GM18508 (cell line): ENCODE measurements at regions not wholly inside any gene's neighbourhood (a gene's known extent, or its start where the extent isn't known, plus 50 kb on each side); places are given as distances from the start of the nearest gene placed in this dataset.

Experiments used
- ATAC-seq: cut with Tn5 transposase; IDR thresholded peaks from one replicate; pipeline ENCODE4 v1.9.1; 2021; ENCODE audit warnings: moderate number of reproducible peaks; ENCODE audit not compliant: insufficient read depth, unreplicated experiment

DNA sequence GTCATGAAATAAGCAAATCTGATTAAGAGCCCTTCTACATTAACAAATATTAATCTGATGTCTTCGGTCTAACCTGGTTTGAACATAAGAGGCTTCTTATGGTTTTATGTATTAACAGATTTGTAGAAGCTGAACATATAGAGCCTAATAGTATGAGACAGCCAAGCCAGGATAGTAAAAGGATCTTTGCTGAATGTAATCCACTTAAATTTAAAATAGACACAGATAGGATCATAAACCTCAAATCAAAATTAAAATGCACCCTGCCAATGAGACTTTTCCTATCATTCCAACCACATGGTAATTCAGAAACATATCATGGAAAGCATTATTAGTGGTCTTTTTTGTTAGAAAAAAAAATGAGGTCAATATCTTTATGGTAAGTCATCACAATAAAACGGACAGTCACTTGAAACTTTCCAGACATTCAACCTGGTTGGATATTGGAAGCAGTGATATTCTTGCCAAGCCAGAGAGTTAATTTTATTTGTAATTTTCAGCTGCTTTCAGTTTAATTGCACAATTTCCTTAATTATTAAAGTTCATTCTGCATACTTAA is 606.9 kb upstream of the SALL1 start:
- ATAC-seq = no peak

GRCh38 chr16:51757505-51757904 is 606.4 kb upstream of the SALL1 start:
- no peak for ATAC-seq

DNA sequence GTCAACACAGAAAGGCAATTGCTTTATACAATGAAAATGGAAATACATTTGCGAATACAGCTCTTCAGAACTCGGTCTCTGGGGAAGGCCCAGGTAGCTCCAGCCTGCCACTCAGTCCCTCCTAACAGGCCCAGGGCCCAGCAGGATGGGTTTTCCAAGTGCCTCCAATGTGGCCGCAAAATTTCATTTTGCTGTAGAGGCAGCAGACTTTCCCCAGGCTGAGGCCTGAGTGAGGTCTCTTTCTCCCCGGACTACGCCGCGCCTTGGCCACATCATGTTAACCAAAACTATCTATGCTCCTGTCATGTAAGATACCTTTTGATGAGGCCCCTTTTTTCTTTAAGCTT is 606.0 kb upstream of the SALL1 start:
- ATAC-seq = no peak

GRCh38 chr16:51756447-51757123 is 605.5 kb upstream of the SALL1 start:
- no peak for ATAC-seq

DNA sequence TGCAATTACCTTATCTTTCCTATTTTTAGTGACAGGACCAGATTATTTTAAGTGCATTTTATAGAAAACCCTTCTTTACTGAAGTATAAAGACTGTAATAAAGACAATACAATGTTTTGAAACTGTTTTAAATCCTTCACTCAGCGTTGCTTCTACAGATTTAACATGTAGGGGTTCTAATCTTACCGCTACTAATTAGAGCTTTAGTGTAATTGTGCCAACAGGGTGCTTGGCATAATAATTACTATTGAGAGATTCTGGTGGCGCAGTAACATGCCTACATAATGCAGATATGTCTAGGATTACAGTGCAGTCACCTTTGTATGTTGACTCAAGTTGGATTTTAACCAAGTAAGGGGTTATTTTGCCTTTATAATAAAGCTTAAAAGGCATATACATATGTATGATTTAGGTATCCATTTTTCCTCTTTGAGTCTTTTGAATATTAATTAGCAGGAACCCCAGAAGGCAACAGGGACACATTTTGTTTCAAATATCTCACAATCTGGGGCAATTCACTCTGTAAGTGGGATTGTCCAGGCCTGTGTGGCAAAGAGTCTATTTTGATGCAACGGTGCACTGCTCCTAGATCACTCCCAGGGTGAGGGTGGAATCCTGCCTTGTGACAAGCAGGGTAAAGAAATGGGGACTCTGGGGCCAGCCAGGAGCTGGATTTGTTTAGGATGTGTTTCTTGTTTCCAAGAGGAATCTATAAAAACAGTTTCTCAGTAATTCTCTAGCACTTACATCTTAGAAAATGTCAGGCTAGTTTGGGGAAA is 604.7 kb upstream of the SALL1 start:
- ATAC-seq = no peak

- ATAC-seq = no peak
These were observed 604.0 kb upstream of the SALL1 start for GRCh38 chr16:51755039-51755501.

DNA sequence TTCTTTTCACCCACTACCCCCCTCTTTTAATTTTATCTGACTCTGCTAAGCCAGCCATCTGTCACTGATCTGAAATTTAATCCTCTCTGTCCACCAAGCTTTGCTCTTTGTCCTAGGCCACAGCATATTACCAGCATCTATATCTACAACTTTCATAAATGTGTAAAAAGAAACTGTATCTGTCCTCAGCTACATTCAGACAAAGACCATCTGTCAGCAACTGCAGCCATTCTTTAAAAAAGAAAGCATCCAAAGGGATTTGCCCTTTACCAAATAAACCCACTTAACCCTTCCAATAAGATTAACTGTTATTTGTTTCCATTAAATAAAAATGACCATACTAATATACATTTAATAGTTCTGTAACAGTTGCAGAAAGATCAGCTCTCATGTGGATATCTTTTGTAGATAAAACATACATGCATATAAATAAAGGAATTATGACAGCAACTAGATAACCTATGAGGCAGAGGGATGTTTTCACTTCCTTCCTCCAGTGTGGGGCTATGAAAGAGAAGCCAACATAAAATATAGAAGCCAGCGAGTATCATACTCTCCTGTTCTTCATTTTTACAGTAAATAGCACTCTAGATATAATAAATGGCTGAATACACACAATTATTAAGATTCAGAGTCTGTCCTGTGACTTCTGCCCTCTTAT is 602.5 kb upstream of the SALL1 start:
- ATAC-seq = no peak

DNA sequence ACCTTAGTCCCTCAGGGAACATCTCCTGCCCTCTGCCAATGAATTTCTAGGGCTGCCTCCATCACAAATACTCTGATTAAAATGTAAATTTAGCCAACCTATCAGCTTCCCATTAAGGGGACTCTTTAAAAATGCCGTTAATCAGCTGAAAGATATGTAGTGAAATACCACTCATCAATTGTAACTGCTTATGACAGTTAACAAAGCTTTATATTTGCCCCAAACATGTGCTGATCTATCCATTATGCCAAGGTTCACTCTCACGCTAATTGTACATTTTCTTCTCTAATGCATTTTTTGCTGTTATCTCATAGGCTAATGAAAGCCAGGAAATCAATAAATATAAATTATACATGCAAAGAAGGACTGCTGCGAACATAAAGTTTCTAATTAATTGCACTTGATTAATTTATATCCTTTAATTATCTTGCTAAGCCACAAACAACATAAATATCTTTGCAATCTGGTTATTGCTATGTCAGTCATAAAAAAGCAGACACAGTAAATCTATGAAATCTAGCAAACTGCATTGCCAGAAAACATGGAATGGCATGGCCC is 601.4 kb upstream of the SALL1 start:
- no peak for ATAC-seq

GRCh38 chr16:51747329-51747728 is 596.3 kb upstream of the SALL1 start:
- ATAC-seq = no peak

DNA sequence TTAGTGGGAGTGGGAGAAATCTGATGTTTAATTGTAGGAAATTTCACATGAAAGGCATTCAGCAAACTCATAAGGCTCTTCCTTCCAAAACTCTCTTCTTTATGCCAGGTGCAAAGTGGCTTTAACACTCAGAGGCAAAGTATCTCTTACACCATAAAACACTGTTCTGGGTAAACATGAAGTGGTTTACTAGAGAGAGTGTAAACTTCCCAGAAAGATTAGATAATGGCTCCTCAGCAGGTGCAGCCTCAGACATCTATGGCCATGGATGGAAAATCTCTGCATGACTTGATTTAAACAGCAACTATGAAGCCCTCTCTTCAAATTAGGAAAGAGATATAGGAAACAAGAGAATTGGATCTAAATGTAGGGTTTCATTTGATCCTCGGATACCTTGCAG is 583.1 kb upstream of the SALL1 start:
- ATAC-seq = no peak

- ATAC-seq = no peak
These were observed 582.1 kb upstream of the SALL1 start for GRCh38 chr16:51733181-51733580.

DNA sequence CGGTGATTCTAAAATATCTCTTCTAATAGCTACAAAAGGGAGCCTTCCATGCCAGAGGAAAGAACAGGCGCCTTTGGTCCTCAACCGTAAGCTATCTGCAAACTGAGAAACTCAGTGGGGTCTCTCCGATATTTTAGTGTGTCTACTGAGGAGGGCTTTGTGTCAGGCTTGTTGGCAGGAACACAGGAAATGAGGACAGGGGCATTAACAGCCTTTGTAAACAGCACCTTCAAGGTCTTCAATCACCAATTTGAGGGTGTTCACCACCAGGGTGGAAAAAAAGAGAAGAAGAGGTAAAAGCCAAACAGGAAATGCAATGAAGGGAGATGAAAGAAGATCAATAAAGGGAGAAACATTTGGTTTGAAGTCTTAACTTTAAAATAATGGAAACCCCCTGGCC is 580.1 kb upstream of the SALL1 start:
- no peak for ATAC-seq

DNA sequence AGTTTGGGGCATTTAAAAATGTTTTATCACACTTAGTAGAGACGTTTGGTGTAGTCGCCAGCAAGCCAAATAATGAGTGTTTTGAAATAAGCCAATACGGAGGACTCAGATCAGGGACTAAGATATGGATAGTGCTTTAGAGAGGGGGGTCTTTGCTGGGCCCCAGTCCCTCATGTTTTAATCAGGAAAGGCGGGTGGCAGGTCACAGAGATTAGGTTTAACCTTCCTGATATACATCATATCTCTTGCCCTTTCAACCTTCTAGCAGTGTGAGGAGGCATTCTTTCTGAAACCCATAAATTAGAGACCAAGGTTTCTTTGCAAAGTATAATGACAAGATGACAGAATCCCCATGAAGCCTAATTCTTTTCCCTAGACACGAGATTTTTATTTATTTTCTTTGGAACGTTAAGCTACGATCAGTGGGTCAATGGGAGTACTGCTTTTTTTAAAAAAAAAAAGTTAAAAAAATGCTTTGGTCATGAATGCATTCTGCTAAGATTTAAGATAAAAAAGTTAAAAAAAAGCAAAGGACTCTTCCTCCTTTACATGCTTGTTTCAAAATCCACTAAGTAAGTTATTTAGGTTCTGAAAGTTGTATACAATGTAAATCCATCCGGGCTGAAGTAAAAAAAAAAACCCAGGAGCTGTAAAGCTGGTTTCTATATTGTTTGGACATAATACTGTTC is 572.1 kb upstream of the SALL1 start:
- ATAC-seq = no peak

GRCh38 chr16:51722467-51722866 is 571.4 kb upstream of the SALL1 start:
- no peak for ATAC-seq

- ATAC-seq = no peak
These were observed 568.3 kb upstream of the SALL1 start for GRCh38 chr16:51719376-51719775.

DNA sequence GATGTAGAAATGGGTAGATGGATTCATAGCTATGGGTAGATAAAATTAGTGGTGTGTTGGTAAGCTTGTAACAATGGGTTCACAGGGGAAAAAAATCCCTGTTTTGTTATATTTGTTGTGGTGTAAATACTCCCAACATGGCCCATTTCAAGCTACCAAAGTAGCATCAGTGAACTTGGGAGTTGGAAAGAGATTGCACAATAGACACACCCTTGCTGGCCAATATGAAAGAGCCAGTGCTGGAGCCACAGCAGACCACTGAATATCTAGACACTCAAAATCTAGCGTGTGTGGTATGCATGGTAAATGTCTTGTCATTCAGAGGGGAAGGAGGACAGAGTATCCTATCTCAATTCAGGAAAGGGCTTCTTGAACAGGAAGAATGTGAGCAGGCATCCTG is 565.1 kb upstream of the SALL1 start:
- no peak for ATAC-seq

DNA sequence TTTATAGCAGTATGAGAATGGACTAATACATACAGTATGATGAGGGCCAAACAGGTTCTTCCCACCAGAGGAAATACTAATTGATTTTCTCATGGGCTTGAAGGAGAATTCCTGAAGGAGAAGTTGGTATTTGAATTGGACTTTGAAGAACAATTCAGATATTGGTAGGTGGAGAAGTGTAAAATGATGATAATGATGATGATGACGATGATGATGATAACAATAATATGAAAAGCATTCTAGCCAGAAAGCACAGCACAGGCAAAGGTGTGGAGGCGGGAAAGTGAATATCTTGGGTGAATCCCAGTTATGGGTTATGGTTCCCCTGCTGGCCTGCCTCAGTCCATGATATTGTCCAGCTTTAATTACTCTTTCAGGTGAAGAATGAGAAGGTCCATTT is 562.4 kb upstream of the SALL1 start:
- no peak for ATAC-seq

DNA sequence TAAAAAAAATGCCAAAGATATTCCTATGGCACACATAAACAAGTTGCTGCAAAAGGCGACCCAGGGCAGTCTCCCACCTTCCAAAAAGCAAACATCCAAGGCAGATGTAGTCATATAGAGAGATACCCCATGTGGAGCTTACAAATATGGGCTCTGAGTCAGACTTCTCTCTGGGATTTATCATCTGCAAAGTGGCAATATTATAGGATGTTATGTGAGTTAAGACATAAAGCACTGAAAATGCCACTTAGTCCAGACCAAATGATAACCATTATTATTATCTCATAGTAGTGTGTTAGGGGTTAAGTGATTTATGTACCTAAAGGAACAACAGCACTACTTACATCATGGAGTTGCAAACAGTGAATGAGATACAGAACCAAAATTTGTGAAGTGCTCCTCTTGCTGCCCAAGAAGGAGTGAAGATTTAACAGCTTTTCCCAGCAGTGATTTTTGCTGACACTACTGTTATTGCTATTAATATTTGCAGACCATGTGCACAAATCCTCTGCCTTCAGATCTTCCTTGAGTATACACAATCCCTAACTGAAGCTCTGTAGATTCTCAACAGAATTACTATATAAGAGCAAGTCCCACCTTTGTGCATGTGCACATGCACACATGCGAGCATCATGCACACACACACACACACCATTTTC is 560.0 kb upstream of the SALL1 start:
- no peak for ATAC-seq

GRCh38 chr16:51710186-51710585 is 559.1 kb upstream of the SALL1 start:
- no peak for ATAC-seq

DNA sequence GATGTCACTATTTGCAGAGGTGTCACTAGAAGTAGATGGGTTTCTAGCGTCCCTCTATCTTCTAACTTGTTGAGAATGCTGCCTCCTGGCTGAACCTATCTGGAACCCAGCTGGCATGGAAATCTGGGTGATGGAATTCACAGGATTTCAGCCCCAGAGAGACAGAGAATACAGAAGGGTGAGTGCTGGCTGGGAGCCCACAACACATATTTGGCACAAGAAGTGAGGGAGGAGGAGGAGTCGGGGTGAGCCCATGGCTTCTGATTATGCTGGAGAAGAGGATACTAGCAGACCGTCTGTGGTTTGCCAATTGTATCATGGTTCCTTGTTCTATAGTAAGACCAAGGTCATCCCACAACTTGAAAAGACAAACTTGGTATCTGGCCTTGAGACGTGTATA is 557.8 kb upstream of the SALL1 start:
- ATAC-seq = no peak
